ENCODE measurements at regions not wholly inside any gene's neighbourhood (a gene's known extent, or its start where the extent isn't known, plus 50 kb on each side); places are given as distances from the start of the nearest gene placed in this dataset.
"Not testable (repeated sequence)": the region's sequence is repeated elsewhere in the genome, so short reads cannot be mapped to it uniquely, and the experiment has no call there.

GRCh38 chr13:23947893-23948292 lies 50.6 kb upstream of the C1QTNF9B start:
- no peak for DNase-seq (ENCODE audit: low read depth, low spot score)

- no peak for DNase-seq (ENCODE audit: low read depth, low spot score)
Measured at GRCh38 chr13:23949200-23949599, 51.9 kb upstream of the C1QTNF9B start.

- DNase-seq (ENCODE audit: low read depth, low spot score): no peak
Measured at GRCh38 chr13:23949736-23950135, 52.4 kb upstream of the C1QTNF9B start.

- no peak for DNase-seq (ENCODE audit: low read depth, low spot score)
Measured at GRCh38 chr13:23950736-23951510, 53.6 kb upstream of the C1QTNF9B start.

GRCh38 chr13:23952796-23953195 lies 55.5 kb upstream of the C1QTNF9B start:
- DNase-seq (ENCODE audit: low read depth, low spot score): no peak

- DNase-seq (ENCODE audit: low read depth, low spot score): no peak
Measured at GRCh38 chr13:23953860-23954512, 56.7 kb upstream of the C1QTNF9B start.

GRCh38 chr13:23955064-23955463 lies 57.8 kb upstream of the C1QTNF9B start:
- DNase-seq (ENCODE audit: low read depth, low spot score): no peak

GRCh38 chr13:23956106-23956505 lies 58.8 kb upstream of the C1QTNF9B start:
- no peak for DNase-seq (ENCODE audit: low read depth, low spot score)

GRCh38 chr13:23957981-23958380 lies 60.7 kb upstream of the C1QTNF9B start:
- DNase-seq (ENCODE audit: low read depth, low spot score): no peak

- DNase-seq (ENCODE audit: low read depth, low spot score): no peak
Measured at GRCh38 chr13:23959231-23959862, 62.0 kb upstream of the C1QTNF9B start.

GRCh38 chr13:23960566-23961156 lies 63.4 kb upstream of the C1QTNF9B start:
- peak; percentile 21 for DNase-seq (ENCODE audit: low read depth, low spot score)

- no peak for DNase-seq (ENCODE audit: low read depth, low spot score)
Measured at GRCh38 chr13:23963184-23963931, 66.1 kb upstream of the C1QTNF9B start.

- no peak for DNase-seq (ENCODE audit: low read depth, low spot score)
Measured at GRCh38 chr13:23963947-23964346, 66.6 kb upstream of the C1QTNF9B start.

- DNase-seq (ENCODE audit: low read depth, low spot score): no peak
Measured at GRCh38 chr13:23965346-23965745, 68.0 kb upstream of the C1QTNF9B start.

GRCh38 chr13:23966221-23966690 lies 69.0 kb upstream of the C1QTNF9B start:
- DNase-seq (ENCODE audit: low read depth, low spot score): no peak

- DNase-seq (ENCODE audit: low read depth, low spot score): no peak
Measured at GRCh38 chr13:23966691-23967615, 69.7 kb upstream of the C1QTNF9B start.

GRCh38 chr13:23967792-23968191 lies 70.5 kb upstream of the C1QTNF9B start:
- not testable (repeated sequence) for DNase-seq (ENCODE audit: low read depth, low spot score)

GRCh38 chr13:23969647-23970046 lies 72.3 kb upstream of the C1QTNF9B start:
- no peak for DNase-seq (ENCODE audit: low read depth, low spot score)

GRCh38 chr13:23979361-23980159 lies 82.3 kb upstream of the C1QTNF9B start:
- DNase-seq (ENCODE audit: low read depth, low spot score): peak; percentile 66

- DNase-seq (ENCODE audit: low read depth, low spot score): no peak
Measured at GRCh38 chr13:23980160-23980551, 82.9 kb upstream of the C1QTNF9B start.

Data from smooth muscle cell of the brain vasculature (primary cell).